ENCODE measurements at regions not wholly inside any gene's neighbourhood (a gene's known extent, or its start where the extent isn't known, plus 50 kb on each side); places are given as distances from the start of the nearest gene placed in this dataset.

DNA sequence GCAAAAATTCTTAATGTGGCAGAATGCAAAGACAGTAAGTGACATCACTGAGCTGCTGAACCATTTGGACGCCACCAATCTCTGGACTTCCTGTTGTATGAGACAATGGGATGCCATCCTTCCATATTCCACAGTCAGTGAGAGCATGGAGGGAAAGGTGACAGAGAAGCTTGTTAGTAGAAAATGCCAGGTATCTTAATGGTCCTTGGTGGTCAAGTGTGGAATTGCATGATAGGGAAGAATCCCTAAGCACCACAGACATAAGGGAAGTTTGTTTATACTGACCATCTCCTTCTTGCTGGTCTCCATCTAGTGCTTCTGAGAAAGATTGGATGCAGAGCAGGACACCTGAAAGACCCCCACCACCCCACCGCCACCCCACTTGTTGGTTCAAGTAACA, 1410.0 kb upstream of the TMEM132C start:
- no peak for DNase-seq (ENCODE audit: low read depth)

DNA sequence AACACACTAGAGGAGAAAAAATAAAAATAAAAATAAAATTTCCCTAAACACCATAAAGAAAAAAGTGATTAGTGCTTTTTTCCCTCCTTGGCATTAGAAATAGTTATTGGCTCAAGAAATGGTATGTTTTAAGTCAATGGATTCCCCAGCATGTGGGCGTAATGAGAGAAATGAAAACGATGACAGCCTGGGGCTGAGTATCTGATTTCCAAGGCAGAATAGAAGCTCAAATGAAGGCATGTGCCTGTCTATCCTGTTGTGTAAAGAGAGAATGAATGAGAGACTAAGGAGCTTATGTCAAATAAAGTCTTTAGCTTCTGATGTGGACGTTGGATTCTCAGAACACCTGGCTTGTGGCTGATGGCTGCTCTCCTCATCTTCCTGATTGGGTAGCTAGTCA, 1408.4 kb upstream of the TMEM132C start:
- DNase-seq (ENCODE audit: low read depth) = no peak

- no peak for DNase-seq (ENCODE audit: low read depth)
These were observed 1406.8 kb upstream of the TMEM132C start for GRCh38 chr12:126860210-126860609.

GRCh38 chr12:126862500-126862899, 1404.5 kb upstream of the TMEM132C start:
- DNase-seq (ENCODE audit: low read depth) = no peak

GRCh38 chr12:126869644-126870043, 1397.3 kb upstream of the TMEM132C start:
- no peak for DNase-seq (ENCODE audit: low read depth)

DNA sequence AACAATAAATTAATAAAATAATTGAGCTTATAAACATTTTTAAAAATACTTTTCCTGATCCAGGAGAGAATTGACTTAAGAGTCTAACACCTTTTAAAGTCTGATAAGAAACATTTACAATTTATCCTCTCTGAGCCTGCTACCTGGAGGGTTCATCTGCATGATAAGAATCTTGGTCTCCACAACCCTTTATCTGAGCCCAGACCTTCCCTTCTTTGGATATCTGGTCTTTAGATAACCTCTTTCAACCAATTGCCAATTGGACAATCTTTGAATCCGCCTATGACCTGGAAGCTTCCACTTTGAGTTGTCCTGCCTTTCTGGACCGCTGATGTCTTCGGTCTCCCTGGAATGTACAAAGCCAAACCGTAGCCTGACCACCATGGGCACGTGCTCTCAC, 1393.3 kb upstream of the TMEM132C start:
- no peak for DNase-seq (ENCODE audit: low read depth)

DNA sequence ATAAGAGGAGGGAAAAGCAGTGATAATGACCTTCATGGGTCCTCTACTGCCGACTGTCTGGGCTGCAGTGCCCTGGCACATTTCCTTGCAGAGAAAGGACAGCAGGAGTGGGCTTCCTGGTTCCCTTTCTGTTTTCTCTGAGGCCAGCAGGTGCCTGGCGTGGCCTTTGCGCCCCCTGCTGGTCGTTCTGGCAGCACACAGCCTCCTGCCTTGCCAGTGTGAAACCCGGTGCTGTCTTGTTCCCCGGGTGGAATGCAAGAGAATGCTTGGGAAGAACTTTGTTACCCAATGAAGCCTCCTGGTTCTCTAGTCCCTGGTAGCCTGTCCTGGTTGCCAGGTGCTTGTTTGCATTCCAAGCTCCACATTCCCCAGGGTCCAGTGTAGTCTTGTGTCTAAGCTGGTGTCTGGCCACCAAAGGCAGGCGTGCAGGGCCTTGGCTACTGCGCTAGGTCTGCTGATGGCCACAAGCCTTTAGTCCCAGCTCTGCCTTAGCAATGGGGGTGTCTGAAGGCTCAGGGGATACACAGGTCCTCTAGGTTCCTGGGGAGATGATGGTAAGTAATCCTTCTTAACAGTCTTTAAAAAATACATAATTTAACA, 1392.4 kb upstream of the TMEM132C start:
- DNase-seq (ENCODE audit: low read depth) = peak; percentile 13

GRCh38 chr12:126879842-126880241, 1387.1 kb upstream of the TMEM132C start:
- no peak for DNase-seq (ENCODE audit: low read depth)

GRCh38 chr12:126883697-126884096, 1383.3 kb upstream of the TMEM132C start:
- no peak for DNase-seq (ENCODE audit: low read depth)

DNA sequence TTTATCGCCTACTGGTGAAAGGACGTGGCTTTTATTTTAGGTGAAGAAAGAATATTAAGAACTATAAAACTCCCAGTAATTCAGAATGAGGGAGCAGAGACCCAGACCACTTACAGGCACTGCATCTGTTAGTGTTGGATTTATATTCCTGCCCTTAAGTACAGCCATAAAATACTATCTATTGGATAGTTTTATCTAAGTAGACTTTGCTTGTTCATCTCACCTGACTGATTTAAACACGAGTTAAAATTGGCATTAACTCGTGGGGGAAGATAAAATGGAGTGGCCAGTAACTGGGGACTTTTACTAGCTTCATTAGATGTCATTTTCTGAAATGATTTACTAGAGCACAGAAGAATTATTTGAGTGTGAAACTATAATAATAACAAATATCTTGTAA, 1377.5 kb upstream of the TMEM132C start:
- DNase-seq (ENCODE audit: low read depth) = no peak

DNA sequence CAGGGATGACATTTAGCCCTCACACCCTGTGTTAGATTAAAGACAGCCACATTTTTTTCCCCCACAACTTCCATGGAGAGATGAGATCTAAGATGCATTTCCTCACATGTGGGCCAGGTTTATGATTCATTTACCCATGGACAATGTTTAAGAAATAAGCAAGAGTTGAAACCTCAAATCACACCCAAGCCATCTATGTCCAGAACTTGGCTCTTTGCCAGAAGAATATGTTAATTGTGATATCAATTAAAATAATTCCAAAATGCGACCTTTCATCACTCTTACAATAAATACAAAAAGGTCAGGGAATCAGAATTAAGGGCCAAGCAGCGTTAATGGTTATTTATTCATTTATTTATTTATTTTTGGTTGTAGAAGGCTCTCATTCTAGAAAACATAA, 1376.9 kb upstream of the TMEM132C start:
- no peak for DNase-seq (ENCODE audit: low read depth)

- DNase-seq (ENCODE audit: low read depth) = no peak
These were observed 1375.2 kb upstream of the TMEM132C start for GRCh38 chr12:126891789-126892188.

DNA sequence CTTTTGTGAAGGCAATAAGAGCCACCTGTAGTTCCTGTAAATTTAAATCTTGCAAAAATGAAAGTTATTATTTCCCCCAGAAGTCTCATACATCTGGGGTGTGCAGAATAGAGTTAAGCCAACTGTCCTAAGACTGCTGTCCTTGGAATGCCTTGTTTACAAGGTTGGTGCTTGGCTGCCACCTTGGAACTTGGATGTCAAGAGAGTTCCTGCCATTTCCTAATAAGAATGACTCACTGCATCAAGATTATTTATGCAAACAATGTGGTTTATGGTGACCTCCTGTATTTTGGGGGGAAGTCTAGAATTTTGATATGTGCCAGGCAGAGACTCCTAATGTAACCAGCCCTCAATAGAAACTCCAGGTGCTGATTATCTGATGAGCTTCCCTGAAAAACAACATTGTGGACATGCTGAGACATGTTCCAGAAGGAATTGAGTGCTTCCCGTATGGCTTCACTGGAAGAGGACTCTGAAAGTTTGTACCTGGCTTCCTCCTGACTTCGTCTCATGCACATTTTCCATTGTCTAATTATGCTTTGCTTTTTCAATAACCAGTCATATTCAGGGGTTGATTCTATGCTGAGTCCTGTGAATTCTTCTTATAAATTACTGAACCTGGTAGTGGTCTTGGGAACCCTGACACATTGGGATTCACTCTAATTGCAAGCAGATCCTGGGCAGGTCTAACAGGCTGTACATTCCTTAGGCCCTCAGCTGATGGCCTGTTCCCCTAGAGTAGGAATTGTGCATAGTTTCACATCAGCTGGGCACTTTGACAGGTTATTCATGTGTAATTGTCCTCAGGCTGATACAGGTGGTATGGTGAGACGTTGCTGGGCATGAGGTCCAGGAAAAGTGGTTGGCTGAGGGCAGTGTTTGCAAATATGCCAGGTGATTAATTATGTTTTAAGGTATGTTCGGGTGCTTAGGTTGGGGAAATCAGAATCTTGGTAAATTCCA, 1370.7 kb upstream of the TMEM132C start:
- no peak for DNase-seq (ENCODE audit: low read depth)

- no peak for DNase-seq (ENCODE audit: low read depth)
These were observed 1369.9 kb upstream of the TMEM132C start for GRCh38 chr12:126897102-126897501.

DNA sequence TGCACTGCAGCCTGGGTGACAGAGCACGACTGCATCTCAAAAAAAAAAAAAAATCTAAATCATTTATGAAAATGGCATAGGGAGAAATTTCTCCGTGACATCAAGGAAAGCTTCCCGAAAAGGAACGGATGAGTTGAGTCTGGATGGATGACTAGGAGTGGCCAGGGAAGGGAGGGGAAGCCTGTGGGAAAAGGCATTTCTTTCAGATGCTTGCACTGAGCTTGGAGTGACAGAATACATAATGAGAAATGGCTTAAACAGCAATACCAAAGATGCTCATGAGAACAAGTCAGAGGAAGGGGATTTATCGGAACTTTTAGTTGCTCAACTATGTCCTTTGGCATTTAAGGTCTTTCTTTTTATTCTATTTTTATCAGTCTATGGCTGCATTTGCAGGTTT, 1369.2 kb upstream of the TMEM132C start:
- no peak for DNase-seq (ENCODE audit: low read depth)

- no peak for DNase-seq (ENCODE audit: low read depth)
These were observed 1368.4 kb upstream of the TMEM132C start for GRCh38 chr12:126898562-126898961.

- DNase-seq (ENCODE audit: low read depth) = no peak
These were observed 1366.8 kb upstream of the TMEM132C start for GRCh38 chr12:126899926-126900792.

GRCh38 chr12:126903027-126903876, 1363.7 kb upstream of the TMEM132C start:
- DNase-seq (ENCODE audit: low read depth) = no peak

DNA sequence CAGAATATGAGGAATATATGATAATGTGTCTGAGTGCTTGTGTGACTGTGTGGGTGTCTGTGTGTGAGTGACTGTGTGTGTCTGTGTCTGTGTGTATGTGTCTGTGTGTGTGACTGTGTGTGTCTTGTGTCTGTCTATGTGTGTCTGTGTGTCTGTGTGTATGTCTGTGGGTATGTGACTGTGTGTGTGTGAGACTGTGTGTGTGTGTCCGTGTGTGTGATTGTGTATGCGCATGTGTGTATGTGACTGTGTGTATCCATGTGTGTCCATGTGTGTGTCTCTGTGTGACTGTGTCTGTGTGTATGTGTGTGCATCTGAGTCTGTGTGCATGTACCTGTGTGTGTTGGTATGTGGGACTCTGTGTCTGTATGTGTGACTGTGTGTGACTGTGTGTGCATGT, 1361.2 kb upstream of the TMEM132C start:
- DNase-seq (ENCODE audit: low read depth) = no peak

- DNase-seq (ENCODE audit: low read depth) = no peak
These were observed 1358.8 kb upstream of the TMEM132C start for GRCh38 chr12:126907900-126908764.

DNA sequence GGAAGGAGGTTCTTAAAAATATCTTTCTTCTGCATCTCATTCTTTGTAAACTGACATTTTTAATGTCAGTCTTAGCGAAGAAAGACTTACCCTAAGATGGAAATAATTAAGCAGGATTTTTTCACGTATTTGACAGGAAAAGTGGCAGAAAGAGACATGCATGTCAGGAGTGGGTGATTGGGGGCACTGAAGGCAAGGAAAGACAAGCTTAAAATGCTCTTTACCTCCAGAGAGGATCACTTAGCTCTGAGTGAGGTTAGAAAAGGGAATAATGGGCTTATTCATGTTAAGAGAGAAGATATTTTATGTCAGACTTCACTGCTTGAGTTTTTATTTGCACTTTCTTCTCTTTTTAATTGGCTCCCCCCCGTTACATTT, 1358.2 kb upstream of the TMEM132C start:
- DNase-seq (ENCODE audit: low read depth) = no peak

All from stimulated activated CD8-positive, alpha-beta memory T cell treated with anti-CD3 and anti-CD28 coated beads, Interleukin-15, amount 100 ng/mL, for 1 hour (primary cell).